ENCODE measurements at regions not wholly inside any gene's neighbourhood (a gene's known extent, or its start where the extent isn't known, plus 50 kb on each side); places are given as distances from the start of the nearest gene placed in this dataset.

GRCh38 chr5:105448271-105448670 is 1885.7 kb upstream of the NUDT12 start:
- no peak for DNase-seq (ENCODE audit: low spot score)

GRCh38 chr5:105430516-105430915 is 1867.9 kb upstream of the NUDT12 start:
- DNase-seq (ENCODE audit: low spot score), result no peak

- DNase-seq (ENCODE audit: low spot score), result no peak
Observed at GRCh38 chr5:105428451-105429380, 1866.1 kb upstream of the NUDT12 start.

GRCh38 chr5:105414067-105414466 is 1851.5 kb upstream of the NUDT12 start:
- DNase-seq (ENCODE audit: low spot score), result no peak

- no peak for DNase-seq (ENCODE audit: low spot score)
Observed at GRCh38 chr5:105413406-105413990, 1850.9 kb upstream of the NUDT12 start.

GRCh38 chr5:105409695-105410094 is 1847.1 kb upstream of the NUDT12 start:
- no peak for DNase-seq (ENCODE audit: low spot score)

GRCh38 chr5:105407200-105407599 is 1844.6 kb upstream of the NUDT12 start:
- no peak for DNase-seq (ENCODE audit: low spot score)

- no peak for DNase-seq (ENCODE audit: low spot score)
Observed at GRCh38 chr5:105397749-105398148, 1835.2 kb upstream of the NUDT12 start.

- DNase-seq (ENCODE audit: low spot score), result no peak
Observed at GRCh38 chr5:105392710-105393149, 1830.1 kb upstream of the NUDT12 start.

GRCh38 chr5:105392122-105392709 is 1829.6 kb upstream of the NUDT12 start:
- no peak for DNase-seq (ENCODE audit: low spot score)

- no peak for DNase-seq (ENCODE audit: low spot score)
Observed at GRCh38 chr5:105380126-105380525, 1817.5 kb upstream of the NUDT12 start.

- no peak for DNase-seq (ENCODE audit: low spot score)
Observed at GRCh38 chr5:105371169-105371568, 1808.6 kb upstream of the NUDT12 start.

- no peak for DNase-seq (ENCODE audit: low spot score)
Observed at GRCh38 chr5:105350486-105351140, 1788.0 kb upstream of the NUDT12 start.

- DNase-seq (ENCODE audit: low spot score), result no peak
Observed at GRCh38 chr5:105331558-105331957, 1769.0 kb upstream of the NUDT12 start.

- no peak for DNase-seq (ENCODE audit: low spot score)
Observed at GRCh38 chr5:105330185-105330584, 1767.6 kb upstream of the NUDT12 start.

- DNase-seq (ENCODE audit: low spot score), result no peak
Observed at GRCh38 chr5:105304859-105305258, 1742.3 kb upstream of the NUDT12 start.

GRCh38 chr5:105288946-105289345 is 1726.4 kb upstream of the NUDT12 start:
- DNase-seq (ENCODE audit: low spot score), result no peak

GRCh38 chr5:105283134-105283533 is 1720.5 kb upstream of the NUDT12 start:
- DNase-seq (ENCODE audit: low spot score), result no peak

- no peak for DNase-seq (ENCODE audit: low spot score)
Observed at GRCh38 chr5:105274079-105274478, 1711.5 kb upstream of the NUDT12 start.

GRCh38 chr5:105263515-105263914 is 1700.9 kb upstream of the NUDT12 start:
- DNase-seq (ENCODE audit: low spot score), result no peak

- DNase-seq (ENCODE audit: low spot score), result no peak
Observed at GRCh38 chr5:105259581-105260217, 1697.1 kb upstream of the NUDT12 start.

GRCh38 chr5:105238561-105238960 is 1676.0 kb upstream of the NUDT12 start:
- no peak for DNase-seq (ENCODE audit: low spot score)
